ENCODE measurements at regions not wholly inside any gene's neighbourhood (a gene's known extent, or its start where the extent isn't known, plus 50 kb on each side); places are given as distances from the start of the nearest gene placed in this dataset.
"Not testable (repeated sequence)": the region's sequence is repeated elsewhere in the genome, so short reads cannot be mapped to it uniquely, and the experiment has no call there.

DNA sequence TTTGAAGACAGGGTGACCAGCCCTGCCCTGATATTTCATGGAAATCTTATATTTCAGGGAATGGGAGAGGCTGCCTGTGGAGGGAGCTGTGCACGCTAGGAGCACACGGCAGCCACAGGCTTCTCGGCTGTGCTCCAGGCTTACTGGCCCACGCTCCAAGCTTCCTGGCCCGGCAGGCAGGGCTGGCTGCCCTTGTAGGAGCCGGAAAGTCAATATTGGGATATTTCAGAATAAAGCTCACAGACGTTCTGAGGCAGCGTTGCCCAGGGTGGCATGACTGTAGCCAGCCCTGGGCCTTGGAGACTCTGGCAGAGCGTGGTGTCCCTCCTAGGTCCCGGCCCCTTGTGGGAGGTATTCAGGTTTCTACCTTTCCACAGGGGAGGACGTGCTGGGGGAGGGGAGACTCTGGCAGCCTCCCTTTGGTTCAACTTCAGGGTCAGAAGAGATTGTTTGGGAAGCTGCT is 95.6 kb downstream of the NPIPB11 start:
- DNase-seq (ENCODE audit: low read depth): no peak

DNA sequence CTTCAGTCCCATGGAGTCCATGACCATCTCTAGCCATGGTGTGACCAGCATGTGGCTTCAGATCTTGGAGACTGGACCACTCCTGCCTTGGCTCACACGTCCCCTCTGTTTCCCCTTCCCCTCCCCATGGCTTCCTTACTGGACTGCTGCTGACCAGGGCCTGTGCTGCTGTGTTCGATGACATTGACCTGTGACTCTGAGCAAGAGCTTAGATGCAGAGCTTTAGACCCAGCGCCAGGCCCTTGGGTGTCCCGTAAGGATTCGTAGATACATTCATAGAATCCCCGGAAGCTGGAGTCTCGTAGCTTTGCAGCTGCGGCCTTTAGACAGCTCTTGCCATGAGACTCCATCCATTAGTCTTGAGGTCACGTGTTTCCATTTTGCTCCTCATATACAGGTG is 96.3 kb downstream of the NPIPB11 start:
- DNase-seq (ENCODE audit: low read depth): not testable (repeated sequence)

DNA sequence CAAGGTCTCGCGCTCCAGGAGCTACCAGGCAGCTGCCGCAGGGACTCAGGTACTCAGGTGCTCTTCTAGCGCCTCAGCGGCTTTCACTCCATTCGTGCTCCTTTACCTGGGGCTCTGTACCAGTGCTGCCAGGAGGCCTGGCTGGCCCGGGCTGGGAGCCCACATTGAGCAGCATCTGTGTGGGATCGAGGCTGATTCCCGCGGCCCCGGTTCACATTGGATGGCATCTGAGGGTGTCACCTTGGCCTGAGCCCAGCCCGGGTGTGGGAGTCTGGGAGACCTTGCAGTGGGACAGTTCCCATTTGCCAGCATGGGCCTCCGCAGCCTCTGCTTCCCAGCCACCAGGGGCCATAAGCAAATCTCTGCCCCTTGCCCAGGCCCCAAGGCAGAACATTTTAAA is 96.9 kb downstream of the NPIPB11 start:
- DNase-seq (ENCODE audit: low read depth): not testable (repeated sequence)

DNA sequence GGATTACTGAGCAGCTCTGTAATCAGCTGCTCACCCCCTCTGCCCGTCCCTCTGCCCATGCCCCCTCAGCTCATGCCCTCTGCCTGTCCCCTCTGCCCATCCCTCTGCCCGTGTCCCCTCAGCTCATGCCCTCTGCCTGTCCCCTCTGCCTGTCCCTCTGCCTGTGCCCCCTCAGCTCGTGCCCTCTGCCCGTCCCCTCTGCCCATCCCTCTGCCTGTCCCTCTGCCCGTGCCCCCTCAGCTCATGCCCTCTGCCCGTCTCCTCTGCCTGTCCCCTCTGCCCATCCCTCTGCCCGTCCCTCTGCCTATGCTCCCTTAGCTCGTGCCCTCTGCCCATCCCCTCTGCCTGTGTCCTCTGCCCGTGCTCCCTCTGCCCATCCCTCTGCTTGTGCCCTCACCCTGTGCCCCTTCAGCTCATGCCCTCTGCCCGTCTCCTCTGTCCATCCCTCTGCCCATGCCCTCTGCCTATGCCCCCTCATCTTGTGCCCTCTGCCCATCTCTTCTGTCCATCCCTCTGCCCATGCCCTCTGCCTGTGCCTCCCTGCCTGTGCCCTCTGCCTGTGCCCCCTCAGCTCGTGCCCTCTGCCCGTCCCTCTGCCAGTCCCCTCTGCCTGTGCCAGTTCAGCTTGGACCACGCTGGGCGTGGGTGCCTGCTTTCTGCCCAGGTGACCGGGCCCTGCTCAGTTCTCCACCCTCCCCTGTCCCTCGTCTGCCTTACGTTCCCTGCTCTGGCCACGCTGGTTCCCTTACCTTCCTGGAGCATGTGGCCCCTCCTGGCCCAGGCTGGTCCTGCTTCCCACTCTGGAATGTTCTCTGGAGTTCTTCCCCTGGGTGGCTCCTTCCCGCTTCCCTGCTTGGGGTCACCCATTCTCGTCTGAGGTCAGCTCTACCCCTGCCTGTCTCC is 97.6 kb downstream of the NPIPB11 start:
- DNase-seq (ENCODE audit: low read depth): no peak

DNA sequence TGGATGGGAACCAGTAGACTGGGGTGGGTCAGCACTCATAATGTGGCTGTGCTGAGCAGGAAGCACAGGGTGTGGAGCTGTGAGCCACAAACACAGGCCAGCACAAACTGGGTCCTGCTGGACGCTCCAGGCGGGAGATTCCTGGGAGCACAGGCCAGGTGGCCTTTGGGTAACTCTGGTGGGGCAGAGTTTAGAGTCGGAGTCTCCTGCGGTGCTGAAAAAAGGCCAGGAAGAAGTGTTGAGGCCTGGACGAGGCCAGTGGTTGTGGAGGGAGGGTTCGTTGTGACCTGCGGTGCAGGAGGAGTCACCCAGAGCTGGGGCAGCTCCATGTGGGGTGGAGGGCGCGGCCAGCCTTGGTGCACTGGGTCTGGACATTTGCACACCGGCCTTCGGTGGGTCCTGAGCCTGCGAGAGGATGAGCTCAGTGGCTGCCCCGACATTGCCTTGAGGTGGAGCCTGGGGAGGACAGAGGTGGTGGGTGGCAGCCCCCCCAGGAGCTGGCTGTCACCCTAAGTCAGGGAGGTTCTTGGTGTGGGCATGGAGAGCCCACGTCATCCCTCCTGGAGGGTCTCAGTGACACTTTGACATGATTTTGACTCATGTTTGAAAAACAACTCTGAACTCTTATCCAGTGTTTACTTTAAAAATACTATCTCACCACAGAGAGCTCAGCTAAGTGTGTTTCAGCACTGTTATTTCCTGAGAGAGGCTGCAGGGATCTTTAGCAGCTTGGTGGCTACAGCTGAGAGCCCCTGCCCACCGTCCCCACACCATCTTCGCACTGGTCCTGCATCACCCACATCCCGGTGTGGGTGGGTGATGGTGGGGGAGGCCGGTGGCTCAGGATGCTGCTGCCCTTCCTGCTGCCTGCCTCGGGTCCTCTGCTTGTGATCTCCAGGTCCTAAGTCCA is 98.7 kb downstream of the NPIPB11 start:
- DNase-seq (ENCODE audit: low read depth): no peak

DNA sequence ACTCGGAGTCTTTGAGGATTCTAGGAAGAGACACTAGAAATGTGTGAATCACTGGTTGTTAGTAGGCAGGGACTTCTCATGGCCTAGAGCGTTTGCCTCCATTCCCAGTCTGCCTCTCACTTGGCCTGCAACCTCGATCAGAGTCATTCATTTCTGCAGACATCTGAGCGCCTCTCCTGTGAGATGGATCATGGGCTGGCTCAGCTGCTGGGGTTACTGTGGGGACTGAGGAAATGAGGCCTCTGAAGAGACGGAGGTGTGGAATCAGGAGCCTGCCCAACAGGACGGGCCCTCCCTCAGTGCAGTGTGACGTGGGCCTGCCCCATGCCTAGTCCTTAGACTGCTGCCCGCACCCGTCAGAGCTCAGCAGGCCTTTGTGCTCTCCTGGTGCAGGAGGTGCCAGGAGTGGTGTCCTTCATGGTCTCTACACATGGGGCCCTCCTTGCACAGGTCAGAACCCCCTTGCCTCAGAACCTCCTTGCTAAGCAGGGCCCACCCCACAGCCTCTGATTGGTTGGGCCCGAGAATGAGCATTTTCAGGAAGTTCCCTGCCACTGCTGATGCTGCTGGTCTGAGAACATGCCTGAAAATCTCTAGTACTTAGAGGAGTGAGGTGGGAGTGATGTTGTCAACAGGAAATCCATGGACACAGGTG is 99.4 kb downstream of the NPIPB11 start:
- DNase-seq (ENCODE audit: low read depth): no peak

DNA sequence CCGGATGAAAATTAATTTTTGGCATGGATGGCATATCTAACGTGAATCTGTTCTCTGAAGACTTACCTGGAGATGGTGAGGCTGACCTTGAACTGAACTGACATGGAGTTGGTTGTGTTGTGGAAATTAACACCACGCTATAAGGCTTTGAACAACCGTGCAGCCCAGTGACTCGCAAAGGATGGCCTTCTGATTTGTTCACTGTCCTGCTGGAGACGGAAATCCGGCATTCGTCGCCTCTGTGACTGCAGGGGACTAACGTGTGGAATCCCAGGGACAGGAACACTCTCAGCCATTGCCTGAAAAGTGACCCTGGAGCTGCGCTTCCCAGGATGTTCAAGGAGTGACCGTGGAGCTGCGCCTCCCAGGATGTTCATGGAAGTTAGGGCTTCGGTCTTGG is 100.3 kb downstream of the NPIPB11 start:
- no peak for DNase-seq (ENCODE audit: low read depth)

DNA sequence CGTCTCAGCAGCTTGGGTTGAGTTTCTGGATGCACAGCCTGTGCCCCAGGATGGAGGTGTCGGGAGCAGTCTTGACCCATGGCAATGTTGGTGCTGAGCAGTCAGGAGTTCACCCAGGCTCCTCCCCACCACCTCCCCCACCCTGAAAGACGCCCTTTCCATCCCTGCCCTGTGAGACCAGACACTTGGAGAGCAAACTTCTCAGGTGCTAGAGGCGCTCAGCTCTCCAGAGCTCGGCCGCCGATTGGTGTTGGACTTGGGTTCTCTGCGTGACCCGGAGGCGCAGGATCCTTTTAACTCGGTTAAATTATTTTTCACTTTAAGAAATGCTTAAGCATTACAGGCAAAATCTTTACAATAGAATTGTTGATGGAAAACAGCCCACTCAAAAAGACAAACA is 101.5 kb downstream of the NPIPB11 start:
- DNase-seq (ENCODE audit: low read depth): not testable (repeated sequence)

DNA sequence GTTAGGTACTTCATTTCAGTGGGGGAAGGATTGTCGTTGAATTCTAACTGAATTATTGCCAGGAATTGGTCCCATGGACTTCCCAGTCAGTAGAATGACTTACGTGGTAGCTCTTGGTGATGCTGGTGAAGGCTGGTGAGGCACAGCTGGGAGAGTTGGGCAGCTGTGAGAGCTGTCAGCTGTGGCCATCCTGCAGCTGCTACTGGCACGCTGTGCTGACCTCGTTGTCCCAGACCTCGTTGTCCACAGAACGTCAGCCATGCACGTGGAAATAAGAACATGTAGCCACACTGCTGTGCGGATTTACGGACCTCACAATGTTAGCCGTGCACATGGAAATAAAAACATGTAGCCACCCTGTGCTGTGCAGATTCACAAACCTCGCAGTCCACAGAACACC is 102.3 kb downstream of the NPIPB11 start:
- DNase-seq (ENCODE audit: low read depth): no peak

DNA sequence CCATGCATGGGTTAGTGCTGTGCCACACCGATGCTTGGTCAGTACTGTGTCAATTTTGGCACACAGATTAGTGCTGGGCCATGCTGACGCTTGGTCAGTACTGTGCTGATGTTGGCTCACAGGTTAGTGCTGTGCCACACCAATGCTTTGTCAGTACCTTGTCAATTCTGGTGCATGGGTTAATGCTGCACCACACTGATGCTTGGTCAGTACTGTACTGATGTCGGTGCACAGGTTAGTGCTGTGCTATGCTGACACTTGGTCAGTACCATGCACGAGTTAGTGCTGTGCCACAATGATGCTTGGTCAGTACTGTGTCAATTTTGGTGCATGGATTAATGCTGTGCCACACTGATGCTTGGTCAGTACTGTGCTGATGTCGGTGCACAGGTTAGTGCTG is 103.0 kb downstream of the NPIPB11 start:
- no peak for DNase-seq (ENCODE audit: low read depth)

DNA sequence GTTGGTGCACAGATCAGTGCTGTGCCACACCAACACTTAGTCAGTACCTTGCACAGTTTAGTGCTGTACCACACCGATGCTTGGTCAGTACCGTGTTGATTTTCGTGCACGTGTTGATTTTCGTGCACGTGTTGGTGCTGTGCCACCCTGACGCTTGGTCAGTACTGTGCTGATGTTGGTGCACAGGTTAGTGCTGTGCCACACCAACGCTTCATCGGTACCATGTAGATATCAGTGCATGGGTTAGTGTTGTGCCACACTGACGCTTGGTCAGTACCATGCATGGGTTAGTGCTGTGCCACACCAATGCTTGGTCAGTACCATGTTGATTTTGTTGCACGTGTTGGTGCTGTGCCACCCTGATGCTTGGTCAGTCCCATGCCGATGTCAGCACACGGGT is 103.5 kb downstream of the NPIPB11 start:
- no peak for DNase-seq (ENCODE audit: low read depth)

DNA sequence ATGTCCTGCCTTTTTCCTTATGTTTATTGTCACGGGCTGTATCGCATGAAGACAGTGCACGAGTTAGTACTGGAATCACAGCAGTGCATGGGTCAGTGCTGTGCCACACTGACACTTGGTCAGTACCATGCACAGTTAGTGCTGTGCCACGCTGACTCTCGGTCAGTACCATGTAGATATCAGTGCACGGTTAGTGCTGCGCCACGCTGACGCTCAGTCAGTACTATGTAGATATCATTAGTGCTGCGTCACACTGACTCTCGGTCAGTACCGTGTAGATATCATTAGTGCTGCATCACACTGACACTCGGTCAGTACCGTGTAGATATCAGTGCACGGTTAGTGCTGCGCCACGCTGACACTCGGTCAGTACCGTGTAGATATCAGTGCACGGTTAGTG is 104.1 kb downstream of the NPIPB11 start:
- not testable (repeated sequence) for DNase-seq (ENCODE audit: low read depth)

DNA sequence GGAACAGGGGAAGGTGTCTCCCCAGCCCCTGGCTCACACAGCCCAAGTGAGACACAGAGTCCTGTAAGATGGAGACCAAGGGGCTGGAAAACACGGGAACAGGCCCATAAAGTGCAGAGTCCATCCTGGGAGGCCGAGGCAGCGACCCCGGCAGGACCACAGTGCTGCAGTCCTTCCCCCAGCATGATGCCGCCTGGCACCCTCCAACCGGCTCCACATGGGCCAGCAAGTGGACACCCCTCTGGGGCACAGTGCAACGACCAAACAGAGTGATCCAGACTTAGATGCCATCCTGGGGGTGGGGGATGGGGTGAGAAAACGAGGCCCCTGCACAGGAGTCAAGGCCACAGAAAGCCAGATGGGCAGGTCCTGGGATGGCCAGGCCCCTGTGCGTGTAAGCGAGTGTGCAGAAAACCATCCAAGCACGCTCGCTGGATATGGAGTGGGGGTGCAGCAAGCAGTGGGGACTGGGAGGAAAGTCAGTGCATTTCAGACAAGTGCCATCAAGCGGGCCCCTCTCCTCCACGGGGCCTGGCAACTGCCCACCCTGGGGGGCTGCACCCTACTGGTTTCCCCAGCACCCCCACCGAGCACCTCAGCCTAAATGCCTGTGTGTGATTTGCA is 104.7 kb downstream of the NPIPB11 start:
- DNase-seq (ENCODE audit: low read depth): not testable (repeated sequence)

DNA sequence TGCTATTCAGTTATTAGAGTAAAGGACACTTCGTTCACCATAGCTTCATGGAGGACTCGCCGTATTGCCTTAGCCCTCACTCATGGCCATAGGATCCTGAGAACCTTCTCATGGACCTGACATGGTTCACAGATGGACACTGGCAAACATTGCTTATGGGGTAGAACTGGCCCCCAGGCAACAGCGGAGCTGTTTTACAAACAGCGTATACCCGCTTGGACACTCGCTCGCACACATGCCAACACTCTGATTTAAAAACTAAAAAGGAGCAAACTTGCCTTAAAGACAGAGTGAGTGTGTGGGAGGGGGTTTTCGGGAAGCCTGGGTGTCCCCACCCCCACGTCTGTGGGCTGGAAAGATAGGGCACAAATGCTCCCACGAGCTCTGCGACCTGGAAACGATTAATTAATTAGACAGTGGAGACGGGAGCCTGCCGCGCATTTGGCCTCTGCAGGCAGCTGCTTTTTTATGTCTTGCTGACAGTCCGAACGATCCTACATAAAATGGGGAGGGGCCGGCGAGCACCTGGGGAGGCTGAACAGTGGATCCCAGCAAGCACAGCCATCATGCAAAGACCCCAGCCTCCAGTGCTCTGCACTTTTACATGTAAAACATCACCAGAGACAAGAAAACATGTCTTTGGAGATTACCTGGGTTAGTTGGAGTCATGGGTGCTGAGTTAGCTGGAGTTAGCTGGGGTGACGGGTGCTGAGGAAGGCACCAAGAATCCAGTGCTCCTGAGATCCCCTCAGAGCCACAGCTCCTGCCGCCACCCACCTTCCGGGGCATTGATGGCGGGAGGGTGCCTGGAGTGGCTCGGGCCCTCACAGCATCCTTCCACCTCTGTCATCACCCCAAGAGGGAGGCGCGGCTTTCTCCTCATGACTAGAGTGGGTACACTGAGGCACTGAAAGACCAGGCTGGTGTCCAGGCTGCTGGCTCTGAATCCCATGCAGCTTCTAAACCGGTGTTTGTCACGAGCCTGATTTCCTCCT is 105.7 kb downstream of the NPIPB11 start:
- not testable (repeated sequence) for DNase-seq (ENCODE audit: low read depth)

DNA sequence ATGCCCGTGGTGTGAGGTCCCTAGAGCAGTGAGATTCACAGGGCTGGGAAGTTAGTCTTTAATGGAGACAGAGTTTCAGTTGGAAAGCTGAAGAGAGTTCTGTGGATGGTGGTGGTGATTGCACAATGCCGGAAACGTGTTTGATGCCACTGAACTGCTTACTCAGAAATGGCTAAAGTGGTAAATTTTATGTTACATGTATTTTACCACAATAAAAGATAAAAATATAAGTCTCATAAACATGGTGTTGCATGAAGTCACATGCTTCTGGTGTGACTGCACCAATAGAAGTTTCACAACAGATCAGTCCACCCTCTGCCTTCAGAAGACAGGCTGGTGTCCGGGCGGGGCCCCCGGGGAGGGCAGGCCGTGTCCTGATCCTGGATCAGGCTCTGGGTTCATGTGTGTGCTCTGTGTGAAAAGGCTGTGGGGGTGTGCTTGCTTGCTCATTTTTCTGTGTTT is 106.5 kb downstream of the NPIPB11 start:
- not testable (repeated sequence) for DNase-seq (ENCODE audit: low read depth)

DNA sequence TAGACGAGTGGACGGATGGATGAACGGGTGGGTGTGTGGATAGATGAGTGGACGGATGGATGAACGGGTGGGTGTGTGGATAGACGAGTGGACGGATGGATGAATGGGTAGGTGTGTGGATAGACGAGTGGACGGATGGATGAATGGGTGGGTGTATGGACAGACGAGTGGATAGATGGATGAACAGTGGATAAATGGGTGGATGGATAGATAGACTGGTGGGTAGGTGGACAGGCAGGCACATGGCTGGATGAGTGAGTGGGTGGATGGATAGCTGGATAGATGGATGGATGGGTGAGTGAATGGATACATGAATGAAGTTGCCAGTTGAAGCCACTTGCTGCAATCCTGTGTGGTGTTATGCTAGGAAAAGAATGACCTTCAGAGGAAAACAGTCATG is 107.5 kb downstream of the NPIPB11 start:
- DNase-seq (ENCODE audit: low read depth): not testable (repeated sequence)

DNA sequence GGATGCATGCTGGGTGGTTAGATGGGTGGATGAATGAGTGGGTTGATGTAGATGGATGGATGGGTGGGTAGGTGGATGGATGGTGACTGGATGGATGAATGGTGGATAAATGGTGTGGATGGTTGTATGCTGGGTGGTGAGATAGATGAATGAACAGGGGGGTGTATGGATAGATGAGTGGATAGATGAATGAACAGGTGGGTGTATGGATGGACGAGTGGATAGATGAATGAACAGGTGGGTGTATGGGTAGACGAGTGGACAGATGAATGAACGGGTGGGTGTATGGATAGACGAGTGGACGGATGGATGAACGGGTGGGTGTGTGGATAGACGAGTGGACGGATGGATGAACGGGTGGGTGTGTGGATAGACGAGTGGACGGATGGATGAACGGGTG is 108.2 kb downstream of the NPIPB11 start:
- DNase-seq (ENCODE audit: low read depth): not testable (repeated sequence)

DNA sequence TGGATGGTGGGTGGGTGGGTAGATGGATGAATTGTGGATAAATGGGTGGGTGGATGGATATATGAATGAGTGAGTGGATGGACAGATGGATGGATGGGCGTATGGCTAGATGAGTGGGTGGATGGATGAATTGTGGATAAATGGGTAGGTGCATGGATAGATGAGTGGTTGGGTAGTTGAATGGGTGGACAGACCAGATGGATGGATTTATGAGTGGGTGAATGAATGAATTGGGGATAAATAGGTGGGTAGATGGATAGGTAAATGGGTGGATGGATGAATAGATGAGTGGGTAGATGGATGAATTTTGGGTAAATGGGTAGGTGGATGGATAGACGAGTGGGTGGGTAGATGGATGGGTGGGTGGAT is 108.7 kb downstream of the NPIPB11 start:
- DNase-seq (ENCODE audit: low read depth): not testable (repeated sequence)

DNA sequence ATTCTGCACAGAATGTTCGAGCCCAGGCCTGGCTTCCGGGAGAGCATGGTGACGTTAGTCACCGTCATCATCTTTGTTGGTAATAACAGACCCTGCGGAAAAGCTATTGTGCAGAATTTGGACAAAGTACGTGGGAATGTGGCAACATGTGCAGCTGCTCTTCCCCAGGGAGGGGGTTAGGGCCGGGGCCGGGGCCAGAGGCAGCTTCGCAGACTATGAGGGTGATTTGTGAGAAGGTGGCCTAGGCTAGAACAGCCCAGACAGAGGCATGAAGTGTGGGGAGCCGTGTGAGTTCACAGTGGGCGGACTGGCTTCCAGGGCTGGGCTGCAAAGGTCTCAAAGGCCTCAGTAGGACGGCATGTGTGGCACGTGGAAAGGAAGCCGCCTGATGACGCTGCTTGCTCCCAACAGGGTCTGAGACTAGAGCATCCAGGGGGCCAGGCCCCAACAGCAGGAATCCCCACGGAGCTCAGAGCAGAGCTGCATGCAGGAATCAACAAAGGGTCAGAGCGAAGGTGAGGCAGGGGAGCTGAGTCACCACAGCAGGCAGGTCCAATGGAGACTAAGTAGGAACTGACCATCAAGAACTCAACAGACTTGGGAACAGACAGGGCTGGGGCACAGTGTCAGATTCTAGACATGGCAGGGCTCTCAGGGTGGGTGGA is 109.2 kb downstream of the NPIPB11 start:
- DNase-seq (ENCODE audit: low read depth): not testable (repeated sequence)

DNA sequence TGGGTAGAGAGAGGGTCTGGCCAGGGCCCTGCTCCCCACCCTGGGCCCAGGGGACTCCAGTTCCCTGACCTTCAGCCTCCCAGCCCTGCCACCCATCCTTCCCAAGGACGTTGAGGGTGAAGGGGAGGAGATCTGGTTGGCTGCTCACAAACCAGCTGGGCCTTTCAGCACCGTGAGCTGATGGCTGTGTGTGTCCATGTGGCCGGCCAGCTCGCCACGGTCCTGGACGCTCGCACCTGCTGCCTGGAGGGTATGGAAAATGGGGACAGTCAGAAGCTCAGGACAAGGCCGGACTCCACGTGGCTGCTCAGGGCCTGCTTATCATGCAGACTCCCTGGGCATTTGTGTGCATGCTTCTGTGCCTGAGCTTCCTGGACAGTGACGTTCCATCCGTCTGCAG is 110.3 kb downstream of the NPIPB11 start:
- DNase-seq (ENCODE audit: low read depth): not testable (repeated sequence)

Data from activated T-cell treated with anti-CD3 and anti-CD28 coated beads for 48 hours (primary cell).